ENCODE measurements at regions not wholly inside any gene's neighbourhood (a gene's known extent, or its start where the extent isn't known, plus 50 kb on each side); places are given as distances from the start of the nearest gene placed in this dataset.

DNA sequence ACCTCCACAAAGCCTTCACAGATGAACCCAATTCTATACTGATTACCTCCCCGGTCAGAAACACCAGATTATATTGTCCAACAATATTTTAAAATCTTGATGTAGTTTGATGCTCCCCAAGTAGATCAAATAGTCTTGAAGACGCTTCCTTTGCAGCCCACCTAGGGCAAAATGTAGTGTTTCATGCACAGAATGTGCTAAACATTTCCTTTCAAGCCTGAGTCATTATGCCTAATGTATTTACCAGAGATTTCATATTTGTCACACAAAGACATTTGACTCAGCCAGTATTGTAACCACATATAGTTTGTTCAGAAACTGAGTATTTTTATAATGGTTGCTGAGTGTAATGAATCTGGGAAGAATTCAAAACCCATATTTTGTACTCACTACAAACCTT is 1396.8 kb downstream of the LRRC4C start:
- no peak for DNase-seq
- no peak for ATAC-seq (ENCODE audit: low read depth in 2 of 2)
- H3K4me1 Mint-ChIP-seq, result no peaks in the 10 kb centered on the region
- H3K9me3 Mint-ChIP-seq, result peaks cover 0 to 12% (median 4%) of the 10 kb centered on the region in 7 donors
- no peak overlapping the region for H3K27ac Mint-ChIP-seq
- no peaks in the 10 kb centered on the region for H3K27me3 Mint-ChIP-seq
- no peak overlapping the region for H3K4me3 Mint-ChIP-seq
- H3K36me3 Mint-ChIP-seq, result no peaks in the 10 kb centered on the region

DNA sequence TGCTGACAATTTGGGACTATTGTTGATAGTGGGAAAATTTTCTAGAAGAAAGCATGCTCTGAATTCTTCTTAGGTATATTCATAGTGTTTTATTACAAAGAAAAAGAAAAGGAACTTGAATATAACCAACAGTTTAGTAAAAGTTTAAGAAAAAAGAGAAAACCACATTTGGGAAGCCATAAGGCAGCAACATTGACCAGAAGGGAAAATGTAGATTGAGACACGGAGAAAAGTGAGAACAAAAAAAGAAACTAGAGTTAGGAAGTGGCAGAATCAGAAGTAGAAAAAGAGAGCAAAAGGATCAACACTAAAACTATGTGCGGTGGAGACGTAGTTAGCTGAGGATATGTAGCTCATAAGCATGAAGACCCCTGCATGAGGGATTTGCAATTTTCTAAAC is 1398.2 kb downstream of the LRRC4C start:
- no peak for ATAC-seq (ENCODE audit: low read depth in 2 of 2)
- Mint-ChIP-seq H3K27ac (no peak overlapping the region), H3K4me3 (no peak overlapping the region), H3K4me1 (no peaks in the 10 kb centered on the region), H3K9me3 (peaks cover 0 to 10% (median 5%) of the 10 kb centered on the region in 7 donors), H3K27me3 (no peaks in the 10 kb centered on the region), H3K36me3 (no peaks in the 10 kb centered on the region)
- DNase-seq, result no peak

DNA sequence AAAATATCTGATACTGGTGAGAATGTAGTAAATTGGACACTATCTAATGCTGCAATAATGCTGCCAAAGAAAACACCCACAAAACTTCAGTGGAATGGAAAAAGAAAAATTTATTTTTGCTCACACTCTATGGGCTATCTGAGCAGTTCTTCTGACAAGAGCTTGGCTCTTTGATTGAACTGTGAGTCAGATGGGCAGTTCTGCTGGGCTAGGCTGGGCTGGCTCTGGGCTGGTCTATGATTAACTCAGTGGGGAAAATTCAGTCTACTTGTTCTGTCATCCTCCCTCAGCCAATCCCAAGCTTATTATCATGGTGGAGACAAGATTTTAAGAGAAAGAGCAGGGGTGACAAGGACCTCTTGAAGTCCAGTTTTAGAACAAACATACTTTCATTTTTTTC is 1404.8 kb downstream of the LRRC4C start:
- Mint-ChIP-seq H3K27me3 (no peaks in the 10 kb centered on the region), H3K9me3 (peaks cover 0 to 14% (median 3%) of the 10 kb centered on the region in 7 donors), H3K4me3 (no peak overlapping the region), H3K27ac (no peak overlapping the region), H3K4me1 (no peaks in the 10 kb centered on the region), H3K36me3 (no peaks in the 10 kb centered on the region)
- no peak for DNase-seq
- no peak for ATAC-seq (ENCODE audit: low read depth in 2 of 2)

DNA sequence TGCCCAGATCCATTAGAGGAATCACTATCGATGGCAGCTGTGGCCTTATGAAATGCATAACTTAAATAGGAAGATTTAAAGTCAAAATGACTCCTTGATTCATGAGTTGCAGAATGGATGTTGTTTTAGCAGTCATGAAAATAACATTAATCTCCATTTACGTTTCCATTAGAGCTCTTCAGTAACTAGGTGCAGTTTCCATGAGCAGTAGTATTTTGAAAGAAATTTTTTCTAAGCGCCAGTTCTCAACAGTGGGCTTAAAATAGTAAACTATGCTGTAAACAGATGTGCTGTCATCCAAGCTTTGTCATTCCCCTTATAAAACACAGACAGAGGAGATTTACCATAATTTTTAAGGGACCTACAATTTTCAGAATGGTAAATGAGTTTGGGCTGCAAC is 1414.1 kb downstream of the LRRC4C start:
- Mint-ChIP-seq H3K4me3 (no peak overlapping the region), H3K9me3 (peaks cover 0 to 29% (median 6%) of the 10 kb centered on the region in 7 donors), H3K4me1 (no peaks in the 10 kb centered on the region), H3K27ac (no peak overlapping the region), H3K36me3 (no peaks in the 10 kb centered on the region), H3K27me3 (no peaks in the 10 kb centered on the region)
- ATAC-seq (ENCODE audit: low read depth in 2 of 2), result no peak
- DNase-seq, result no peak

DNA sequence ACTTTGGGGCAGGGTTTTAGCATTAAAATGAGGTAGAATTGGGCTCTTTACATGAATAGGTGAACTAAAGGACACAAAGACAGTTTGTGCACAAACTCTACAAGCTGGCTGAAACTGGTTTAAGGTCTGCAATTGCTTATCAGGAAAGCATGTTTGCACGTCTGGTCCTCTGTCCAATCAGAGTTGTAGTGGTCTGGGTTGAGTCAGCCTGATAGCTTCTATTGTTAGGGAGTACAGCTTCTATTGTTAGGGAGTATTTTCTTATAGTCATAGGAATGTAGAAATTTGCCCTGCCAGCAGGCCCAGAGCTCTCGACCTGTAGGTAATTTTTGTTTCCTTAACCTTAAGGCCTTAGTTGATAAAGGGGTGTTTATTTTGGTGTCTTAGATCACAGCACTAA is 1422.4 kb downstream of the LRRC4C start:
- H3K4me3 Mint-ChIP-seq, result no peak overlapping the region
- no peaks in the 10 kb centered on the region for H3K27me3 Mint-ChIP-seq
- DNase-seq, result no peak
- no peaks in the 10 kb centered on the region for H3K36me3 Mint-ChIP-seq
- peaks cover 0 to 16% (median 6%) of the 10 kb centered on the region in 7 donors for H3K9me3 Mint-ChIP-seq
- H3K4me1 Mint-ChIP-seq, result no peaks in the 10 kb centered on the region
- no peak for ATAC-seq (ENCODE audit: low read depth in 2 of 2)
- no peak overlapping the region for H3K27ac Mint-ChIP-seq

DNA sequence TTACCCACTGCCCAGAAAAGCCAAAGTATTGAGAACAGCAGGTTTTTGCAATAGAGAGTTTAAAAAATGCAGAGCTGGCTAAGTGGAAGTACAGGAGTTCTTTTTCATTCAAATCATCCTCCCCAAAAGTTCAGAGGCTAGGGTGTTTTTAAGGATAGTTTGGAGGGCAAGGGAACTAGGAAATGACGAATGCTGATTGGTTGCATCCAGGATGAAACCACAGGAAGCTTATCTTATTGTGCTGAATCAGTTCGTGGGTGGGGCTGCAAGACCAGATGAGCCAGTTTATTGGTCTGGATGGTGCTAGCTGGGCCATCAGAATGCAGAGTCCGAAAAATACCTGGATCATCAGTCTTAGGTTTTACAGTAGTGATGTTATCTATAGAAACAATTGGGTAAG is 1427.1 kb downstream of the LRRC4C start:
- Mint-ChIP-seq H3K36me3 (no peaks in the 10 kb centered on the region), H3K9me3 (peaks cover 0 to 13% (median 7%) of the 10 kb centered on the region in 7 donors), H3K4me3 (no peak overlapping the region), H3K4me1 (no peaks in the 10 kb centered on the region), H3K27me3 (no peaks in the 10 kb centered on the region), H3K27ac (no peak overlapping the region)
- DNase-seq, result no peak
- no peak for ATAC-seq (ENCODE audit: low read depth in 2 of 2)

DNA sequence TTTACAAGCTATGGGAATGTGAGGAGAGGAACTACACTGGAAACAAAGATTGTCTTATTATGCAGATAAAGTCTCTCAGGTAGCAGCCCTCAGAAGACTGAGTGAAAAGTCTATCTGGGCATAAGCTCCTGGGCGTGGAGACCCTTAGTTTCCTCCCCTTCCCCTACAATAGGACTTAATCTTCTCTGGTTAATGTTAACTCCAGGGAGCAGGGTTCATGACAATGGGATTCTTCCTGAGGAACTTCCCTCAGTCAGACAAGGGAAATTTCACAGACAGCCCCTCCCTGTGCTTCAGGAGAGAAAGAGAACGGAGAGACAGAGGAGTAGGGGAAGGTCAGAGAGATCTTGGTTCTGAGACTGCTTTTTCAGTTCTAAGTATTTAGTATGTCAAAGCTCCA is 1428.6 kb downstream of the LRRC4C start:
- ATAC-seq (ENCODE audit: low read depth in 2 of 2), result no peak
- H3K27me3 Mint-ChIP-seq, result no peaks in the 10 kb centered on the region

DNA sequence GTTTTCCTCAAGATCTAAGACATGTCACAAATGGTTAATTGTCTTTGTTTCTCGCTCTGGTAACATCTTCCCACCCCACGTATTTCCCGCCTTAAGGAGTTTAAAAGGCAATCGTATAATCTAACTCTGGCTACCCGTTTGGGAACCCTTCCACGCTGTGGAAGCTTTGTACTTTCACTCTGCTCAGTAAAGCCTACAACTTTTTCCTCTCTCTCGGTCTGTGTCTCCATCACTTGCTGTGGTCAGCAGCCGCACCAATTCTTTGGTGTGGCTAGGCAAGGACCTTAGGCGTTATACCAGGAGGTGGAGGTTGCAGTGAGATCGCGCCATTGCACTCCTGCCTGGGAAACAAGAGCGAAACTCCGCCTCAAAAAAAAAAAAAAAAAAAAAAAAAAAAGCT is 1430.1 kb downstream of the LRRC4C start:
- Mint-ChIP-seq H3K9me3 (peaks cover 0 to 15% (median 7%) of the 10 kb centered on the region in 7 donors), H3K27ac (no peak overlapping the region), H3K36me3 (no peaks in the 10 kb centered on the region), H3K4me3 (no peak overlapping the region), H3K27me3 (no peaks in the 10 kb centered on the region), H3K4me1 (no peaks in the 10 kb centered on the region)
- DNase-seq, result no peak
- ATAC-seq (ENCODE audit: low read depth in 2 of 2), result no peak

More for the DNA sequence above, 1428.6 kb downstream of the LRRC4C start:
- Mint-ChIP-seq H3K27ac (no peak overlapping the region), H3K4me1 (no peaks in the 10 kb centered on the region), H3K4me3 (no peak overlapping the region), H3K36me3 (no peaks in the 10 kb centered on the region), H3K9me3 (peaks cover 0 to 15% (median 7%) of the 10 kb centered on the region in 7 donors)
- DNase-seq, result no peak

DNA sequence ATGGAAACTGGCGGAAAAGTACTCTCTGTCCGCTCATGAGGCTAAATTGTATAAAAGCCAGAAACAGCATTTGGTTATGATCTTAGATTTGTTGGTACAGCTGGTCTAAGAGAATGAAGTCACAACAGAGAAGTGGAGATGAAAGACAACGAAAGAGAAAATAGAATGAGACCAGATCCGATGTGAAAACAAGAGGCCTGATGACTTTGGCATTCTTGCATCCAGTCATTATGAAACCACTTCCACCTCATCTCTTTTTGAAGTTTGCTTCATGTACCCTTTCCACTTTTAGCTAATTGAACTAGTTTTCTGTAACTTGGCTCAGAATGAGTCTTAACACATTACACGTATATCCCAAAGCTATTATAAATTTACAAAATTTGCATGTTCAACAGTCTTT is 1431.7 kb downstream of the LRRC4C start:
- Mint-ChIP-seq H3K27ac (no peak overlapping the region), H3K27me3 (no peaks in the 10 kb centered on the region), H3K9me3 (peaks cover 0 to 15% (median 9%) of the 10 kb centered on the region in 7 donors), H3K4me1 (no peaks in the 10 kb centered on the region), H3K4me3 (no peak overlapping the region), H3K36me3 (no peaks in the 10 kb centered on the region)
- DNase-seq, result no peak
- ATAC-seq (ENCODE audit: low read depth in 2 of 2), result no peak

DNA sequence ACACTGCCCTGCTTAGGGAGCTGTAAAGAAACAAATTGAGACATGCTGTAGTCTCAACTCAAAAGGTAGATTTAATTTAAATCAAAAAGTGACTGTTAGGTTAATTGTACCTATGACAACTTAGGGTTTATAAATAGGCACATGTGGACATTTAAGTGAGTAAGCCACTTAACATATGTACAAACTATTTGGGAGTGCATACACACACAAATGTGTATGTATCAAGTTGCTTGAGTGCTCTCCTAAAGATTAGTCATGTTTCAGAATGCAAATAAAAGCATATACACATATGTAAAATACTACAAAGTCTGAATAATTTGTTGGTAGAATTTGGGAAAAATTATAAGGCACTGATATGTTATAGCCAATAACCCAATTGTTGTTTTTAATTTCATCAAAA is 1435.7 kb downstream of the LRRC4C start:
- Mint-ChIP-seq H3K27me3 (no peaks in the 10 kb centered on the region), H3K4me3 (no peak overlapping the region), H3K36me3 (no peaks in the 10 kb centered on the region), H3K9me3 (peaks cover 2 to 12% (median 7%) of the 10 kb centered on the region in 7 donors), H3K4me1 (no peaks in the 10 kb centered on the region), H3K27ac (no peak overlapping the region)
- ATAC-seq (ENCODE audit: low read depth in 2 of 2) (no peak), DNase-seq (no peak)

DNA sequence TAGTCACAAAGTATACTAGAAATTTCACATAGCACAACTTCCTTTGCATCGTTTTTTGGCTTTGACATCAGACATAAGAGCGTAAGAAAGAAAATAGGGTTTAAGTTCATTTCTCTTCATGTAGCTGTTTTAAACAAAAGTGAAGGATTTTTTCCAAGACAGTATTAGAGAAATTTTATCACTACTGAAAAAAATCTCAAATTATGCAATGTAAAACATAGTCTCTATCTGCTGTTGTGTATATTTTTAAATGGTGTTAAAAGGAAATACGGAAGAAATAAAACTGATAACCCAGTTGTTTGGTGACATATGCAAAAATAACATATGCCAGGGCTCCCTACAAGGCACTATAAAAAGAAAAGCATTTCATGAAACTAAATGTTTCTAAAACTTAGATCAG is 1449.4 kb downstream of the LRRC4C start:
- H3K4me3 Mint-ChIP-seq, result no peak overlapping the region
- no peaks in the 10 kb centered on the region for H3K27me3 Mint-ChIP-seq
- no peak for ATAC-seq (ENCODE audit: low read depth in 2 of 2)
- H3K9me3 Mint-ChIP-seq, result peaks cover 0 to 8% (median 0%) of the 10 kb centered on the region in 7 donors
- no peaks in the 10 kb centered on the region for H3K4me1 Mint-ChIP-seq
- H3K27ac Mint-ChIP-seq, result no peak overlapping the region
- no peak for DNase-seq
- no peaks in the 10 kb centered on the region for H3K36me3 Mint-ChIP-seq

DNA sequence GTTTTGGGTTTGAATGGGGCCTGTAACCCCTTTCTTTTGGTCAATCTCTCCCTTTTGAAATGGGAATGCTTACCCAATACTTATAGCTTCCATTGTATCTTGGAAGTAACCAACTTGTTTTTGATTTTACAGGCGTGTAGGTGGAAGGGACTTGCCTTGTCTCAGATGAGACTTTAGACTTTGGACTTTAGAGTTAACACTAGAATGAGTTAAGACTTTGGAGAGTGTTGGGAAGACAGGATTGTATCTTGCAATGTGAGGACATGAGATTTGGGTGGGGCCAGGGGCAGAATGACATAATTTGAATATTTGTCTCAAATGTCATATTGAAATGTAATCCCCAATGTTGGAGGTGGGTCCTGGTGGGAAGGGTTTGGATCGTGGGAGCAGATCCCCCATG is 1466.9 kb downstream of the LRRC4C start:
- H3K4me3 Mint-ChIP-seq, result no peak overlapping the region
- H3K27ac Mint-ChIP-seq, result no peak overlapping the region
- DNase-seq (no peak), ATAC-seq (ENCODE audit: low read depth in 2 of 2) (no peak)
- peaks cover 4 to 21% (median 12%) of the 10 kb centered on the region in 7 donors for H3K9me3 Mint-ChIP-seq
- H3K27me3 Mint-ChIP-seq, result no peaks in the 10 kb centered on the region
- H3K36me3 Mint-ChIP-seq, result no peaks in the 10 kb centered on the region
- H3K4me1 Mint-ChIP-seq, result no peaks in the 10 kb centered on the region

DNA sequence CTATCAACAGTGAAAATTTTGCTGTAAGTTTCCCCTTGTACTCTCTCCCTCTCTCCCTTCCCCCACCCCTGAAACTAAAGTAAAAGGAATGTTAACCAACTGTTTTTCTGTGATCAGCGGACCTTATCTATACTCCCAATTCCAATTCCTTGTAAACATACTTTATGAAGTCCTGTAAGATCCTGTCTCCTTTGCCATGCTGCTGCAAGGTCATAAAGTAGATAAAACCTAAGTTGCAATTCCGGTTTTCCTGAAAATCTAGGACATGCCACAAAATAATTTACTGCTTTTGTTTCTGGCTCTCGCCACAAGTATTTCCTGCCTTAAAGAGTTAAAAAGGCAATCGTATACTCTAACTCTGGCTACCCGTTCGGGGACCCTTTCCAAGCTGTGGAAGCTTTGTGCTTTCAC is 1469.0 kb downstream of the LRRC4C start:
- H3K27me3 Mint-ChIP-seq, result no peaks in the 10 kb centered on the region
- H3K27ac Mint-ChIP-seq, result no peak overlapping the region
- ATAC-seq (ENCODE audit: low read depth in 2 of 2) (no peak), DNase-seq (no peak)
- no peaks in the 10 kb centered on the region for H3K4me1 Mint-ChIP-seq
- no peaks in the 10 kb centered on the region for H3K36me3 Mint-ChIP-seq
- H3K9me3 Mint-ChIP-seq, result peaks cover 6 to 17% (median 12%) of the 10 kb centered on the region in 7 donors
- no peak overlapping the region for H3K4me3 Mint-ChIP-seq

DNA sequence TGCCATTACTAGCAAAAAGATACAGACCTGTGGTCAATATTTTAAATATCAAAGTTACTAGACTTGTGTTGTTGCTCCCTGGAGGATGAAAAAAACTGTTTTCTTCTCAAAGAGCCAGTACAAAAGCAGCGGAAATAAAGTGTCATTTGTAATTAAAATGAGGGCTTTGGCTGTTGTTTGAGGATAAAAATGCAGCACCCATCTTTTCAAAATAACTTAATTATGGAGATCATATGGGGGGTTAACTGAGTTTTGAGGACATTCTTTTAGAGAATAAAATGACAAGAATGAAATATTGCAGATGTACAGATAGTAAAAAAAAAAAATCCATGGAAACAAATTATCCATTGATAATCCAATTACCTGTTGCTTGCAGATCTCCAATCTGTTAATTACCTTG is 1484.4 kb downstream of the LRRC4C start:
- Mint-ChIP-seq H3K4me3 (no peak overlapping the region), H3K36me3 (no peaks in the 10 kb centered on the region), H3K27ac (no peak overlapping the region), H3K27me3 (no peaks in the 10 kb centered on the region), H3K4me1 (no peaks in the 10 kb centered on the region), H3K9me3 (peaks cover 0 to 5% (median 2%) of the 10 kb centered on the region in 7 donors)
- no peak for ATAC-seq (ENCODE audit: low read depth in 2 of 2)
- no peak for DNase-seq

DNA sequence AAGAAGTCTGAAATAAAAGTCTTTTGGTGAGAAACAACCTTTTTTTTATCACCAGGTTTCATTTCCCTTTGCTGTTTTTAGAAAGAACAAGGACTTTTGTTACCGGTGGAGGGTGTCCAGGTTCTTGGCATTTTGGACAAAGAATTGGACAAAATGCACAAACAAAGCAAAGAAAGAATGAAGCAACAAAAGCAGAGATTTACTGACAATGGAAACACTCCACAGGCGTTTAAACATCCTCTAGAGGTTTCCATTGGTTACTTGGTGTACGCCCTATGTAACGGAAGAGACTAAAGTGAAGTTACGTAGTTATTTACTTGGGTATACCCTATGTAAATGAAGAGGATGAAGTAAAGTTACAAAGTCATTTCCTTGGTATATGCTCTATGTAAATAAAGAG is 1487.0 kb downstream of the LRRC4C start:
- Mint-ChIP-seq H3K9me3 (peaks cover 0 to 8% (median 3%) of the 10 kb centered on the region in 7 donors), H3K27ac (no peak overlapping the region), H3K27me3 (no peaks in the 10 kb centered on the region), H3K4me1 (no peaks in the 10 kb centered on the region), H3K4me3 (no peak overlapping the region), H3K36me3 (no peaks in the 10 kb centered on the region)
- DNase-seq, result no peak
- ATAC-seq (ENCODE audit: low read depth in 2 of 2), result no peak
